Activated CD4-positive, CD25-positive, alpha-beta regulatory T cell (primary cell): ENCODE measurements at regions not wholly inside any gene's neighbourhood (a gene's known extent, or its start where the extent isn't known, plus 50 kb on each side); places are given as distances from the start of the nearest gene placed in this dataset.

Experiments
- DNase-seq, 4 experiments: peaks; one replicate each; lab custom pipeline; 2025; lab: John Stamatoyannopoulos, UW

GRCh38 chr12:92359581-92360209 is 214.0 kb upstream of the BTG1 start:
- no peak for DNase-seq

- no peak for DNase-seq
Observed at GRCh38 chr12:92357584-92358261, 212.1 kb upstream of the BTG1 start.

- no peak for DNase-seq
Observed at GRCh38 chr12:92356425-92356824, 210.8 kb upstream of the BTG1 start.

- DNase-seq = no peak
Observed at GRCh38 chr12:92349635-92350034, 204.0 kb upstream of the BTG1 start.

GRCh38 chr12:92342574-92342973 is 196.9 kb upstream of the BTG1 start:
- no peak for DNase-seq

- no peak for DNase-seq
Observed at GRCh38 chr12:92341065-92341668, 195.5 kb upstream of the BTG1 start.

GRCh38 chr12:92340441-92341064 is 194.9 kb upstream of the BTG1 start:
- no peak for DNase-seq

GRCh38 chr12:92340003-92340402 is 194.4 kb upstream of the BTG1 start:
- no peak for DNase-seq

GRCh38 chr12:92339198-92339821 is 193.7 kb upstream of the BTG1 start:
- DNase-seq = no peak

- no peak for DNase-seq
Observed at GRCh38 chr12:92338671-92339070, 193.0 kb upstream of the BTG1 start.

- DNase-seq = no peak
Observed at GRCh38 chr12:92338102-92338501, 192.5 kb upstream of the BTG1 start.

- DNase-seq = no peak
Observed at GRCh38 chr12:92337128-92337527, 191.5 kb upstream of the BTG1 start.

GRCh38 chr12:92336641-92337040 is 191.0 kb upstream of the BTG1 start:
- DNase-seq = no peak

GRCh38 chr12:92335831-92336230 is 190.2 kb upstream of the BTG1 start:
- DNase-seq = no peak

- DNase-seq = no peak
Observed at GRCh38 chr12:92334552-92334951, 188.9 kb upstream of the BTG1 start.

GRCh38 chr12:92332552-92332951 is 186.9 kb upstream of the BTG1 start:
- DNase-seq = no peak

- DNase-seq = no peak
Observed at GRCh38 chr12:92331383-92331782, 185.7 kb upstream of the BTG1 start.

GRCh38 chr12:92330654-92331053 is 185.0 kb upstream of the BTG1 start:
- DNase-seq = no peak

GRCh38 chr12:92326877-92327276 is 181.2 kb upstream of the BTG1 start:
- no peak for DNase-seq

GRCh38 chr12:92324849-92325500 is 179.3 kb upstream of the BTG1 start:
- DNase-seq = no peak

GRCh38 chr12:92312463-92312964 is 166.9 kb upstream of the BTG1 start:
- no peak for DNase-seq
